Aorta (tissue), 5 donors: ENCODE measurements at regions not wholly inside any gene's neighbourhood (a gene's known extent, or its start where the extent isn't known, plus 50 kb on each side); places are given as distances from the start of the nearest gene placed in this dataset.

ENCODE experiments used
- ATAC-seq: fragments of 200-7000 bp; cut with Tn5 transposase; one replicate; pipeline ENCODE4 v1.9.1; 2022; ENCODE audit warnings: moderate library complexity; ENCODE audit not compliant: low FRiP score
- DNase-seq, 2 donors: peaks; one replicate each; pipeline ENCODE4 v3.0.0-alpha.2; 2020
- H3K27ac ChIP-seq, 2 donors: one replicate each; pipeline ENCODE4 v1.5.1; 2013; ENCODE audit warnings: low read length in 2 of 2, mild to moderate bottlenecking in 2 of 2, moderate library complexity in 2 of 2, control low read depth in 1 of 2, inconsistent platforms in 1 of 2, low read depth in 1 of 2
- H3K27me3 ChIP-seq, 2 donors: one replicate each; pipeline ENCODE4 v1.6.1; 2013; ENCODE audit warnings: control low read depth in 1 of 2, low read length in 1 of 2, mild to moderate bottlenecking in 1 of 2, moderate library complexity in 1 of 2; ENCODE audit not compliant: insufficient read depth in 2 of 2, control insufficient read depth in 1 of 2
- H3K36me3 ChIP-seq, 2 donors: one replicate each; pipeline ENCODE4 v1.6.1; 2013; ENCODE audit warnings: control low read depth in 1 of 2, low read length in 1 of 2, mild to moderate bottlenecking in 1 of 2; ENCODE audit not compliant: insufficient read depth in 2 of 2, control insufficient read depth in 1 of 2
- H3K4me1 ChIP-seq, 2 donors: one replicate each; pipeline ENCODE4 v1.6.1; 2013; ENCODE audit warnings: low read length in 2 of 2, control low read depth in 1 of 2, mild to moderate bottlenecking in 1 of 2, moderate library complexity in 1 of 2; ENCODE audit not compliant: insufficient read depth in 2 of 2, control insufficient read depth in 1 of 2
- H3K4me3 ChIP-seq, 2 donors: one replicate each; pipeline ENCODE4 v1.5.1; 2013; ENCODE audit warnings: low read length in 2 of 2, control low read depth in 1 of 2, mild to moderate bottlenecking in 1 of 2
- H3K9me3 ChIP-seq: one replicate; pipeline ENCODE4 v1.6.1; 2013; ENCODE audit warnings: mild to moderate bottlenecking, low read length; ENCODE audit not compliant: control insufficient read depth
- WGBS, 2 donors: extraction: QIAGEN DNeasy Blood & Tissue Kit; methylation state at CpG; one replicate each; pipeline ENCODE4 v1.1.7; 2013; 5-methylcytosine and 5-hydroxymethylcytosine counted together
- intact Hi-C, 2 donors: fragments of 100-400 bp; cut with DNase I; formaldehyde crosslinking; loops; one replicate each; pipeline versions ENCODE4 v1.14.2 to v1.15.0; 2022
- donor health status: healthy with polysubstance abuse.
- donor health status: Bipolar disorder and iron deficiency.
- donor health status: DM: no; HTN: no; CAD: no.
- donor health status: DM: no; HTN: no; CAD: no.
- donor health status: DM: yes; HTN: yes; CAD: no.

GRCh38 chrY:15312166-15312565 is 787.8 kb downstream of the NLGN4Y start:
- WGBS, 2 donors: 87% methylated on average over 2 of the region's 2 CpGs; no CpG with 5 or more reads in 1 of the 2 donors

GRCh38 chrY:15324189-15324588 is 799.9 kb downstream of the NLGN4Y start:
- intact Hi-C loops: no loop called here
- Histone ChIP-seq H3K4me3 (no peak overlapping the region), H3K9me3 (no peaks in the 10 kb centered on the region), H3K4me1 (no peaks in the 10 kb centered on the region), H3K36me3 (no peaks in the 10 kb centered on the region), H3K27ac (no peak overlapping the region), H3K27me3 (no peaks in the 10 kb centered on the region)
- 94% methylated on average over 2 of the region's 2 CpGs; no CpG with 5 or more reads in 1 of the 2 donors for WGBS, 2 donors
- no peak for DNase-seq
- ATAC-seq: no peak

More at GRCh38 chrY:15312166-15312565, 787.8 kb downstream of the NLGN4Y start:
- no peaks in the 10 kb centered on the region for H3K9me3 ChIP-seq
- H3K4me3 ChIP-seq: no peak overlapping the region
- H3K27ac ChIP-seq: no peak overlapping the region
- ATAC-seq (no peak), DNase-seq (no peak)
- intact Hi-C loops: no loop called here
- no peaks in the 10 kb centered on the region for H3K36me3 ChIP-seq
- no peaks in the 10 kb centered on the region for H3K4me1 ChIP-seq
- no peaks in the 10 kb centered on the region for H3K27me3 ChIP-seq

- no peaks in the 10 kb centered on the region for H3K27me3 ChIP-seq
- no peaks in the 10 kb centered on the region for H3K36me3 ChIP-seq
- no peaks in the 10 kb centered on the region for H3K4me1 ChIP-seq
- no peak for ATAC-seq
- intact Hi-C loops: no loop called here
- no peak overlapping the region for H3K27ac ChIP-seq
- H3K4me3 ChIP-seq: no peak overlapping the region
- 79% methylated on average over 3 of the region's 3 CpGs; no CpG with 5 or more reads in 1 of the 2 donors for WGBS, 2 donors
- no peak for DNase-seq
- no peaks in the 10 kb centered on the region for H3K9me3 ChIP-seq
Observed at GRCh38 chrY:15325201-15325600, 800.9 kb downstream of the NLGN4Y start.

- H3K4me1 ChIP-seq: no peaks in the 10 kb centered on the region
- 78% methylated on average over 5 of the region's 5 CpGs; no CpG with 5 or more reads in 1 of the 2 donors for WGBS, 2 donors
- no peak overlapping the region for H3K27ac ChIP-seq
- no peaks in the 10 kb centered on the region for H3K9me3 ChIP-seq
- no peak for DNase-seq
- intact Hi-C loops: no loop called here
- H3K27me3 ChIP-seq: no peaks in the 10 kb centered on the region
- no peak for ATAC-seq
- H3K36me3 ChIP-seq: no peaks in the 10 kb centered on the region
- H3K4me3 ChIP-seq: no peak overlapping the region
Observed at GRCh38 chrY:15326673-15327072, 802.3 kb downstream of the NLGN4Y start.

GRCh38 chrY:15328848-15329247 is 804.5 kb downstream of the NLGN4Y start:
- intact Hi-C loops: no loop called here
- Histone ChIP-seq H3K27ac (no peak overlapping the region), H3K9me3 (no peaks in the 10 kb centered on the region), H3K27me3 (no peaks in the 10 kb centered on the region), H3K4me1 (no peaks in the 10 kb centered on the region), H3K36me3 (no peaks in the 10 kb centered on the region), H3K4me3 (no peak overlapping the region)
- DNase-seq (no peak), ATAC-seq (no peak)
- WGBS, 2 donors: 71% methylated on average over 3 of the region's 3 CpGs; no CpG with 5 or more reads in 1 of the 2 donors

GRCh38 chrY:15343522-15343921 is 819.2 kb downstream of the NLGN4Y start:
- no peak for ATAC-seq
- Histone ChIP-seq H3K27me3 (no peaks in the 10 kb centered on the region), H3K9me3 (no peaks in the 10 kb centered on the region), H3K4me1 (no peaks in the 10 kb centered on the region), H3K36me3 (no peaks in the 10 kb centered on the region), H3K27ac (no peak overlapping the region), H3K4me3 (no peak overlapping the region)
- no peak for DNase-seq
- WGBS, 2 donors: 58% methylated on average over 4 of the region's 4 CpGs; no CpG with 5 or more reads in 1 of the 2 donors
- intact Hi-C loops: no loop called here

- H3K4me3 ChIP-seq: no peak overlapping the region
- 50% methylated on average over 4 of the region's 4 CpGs; no CpG with 5 or more reads in 1 of the 2 donors for WGBS, 2 donors
- ATAC-seq (no peak), DNase-seq (no peak)
- no peaks in the 10 kb centered on the region for H3K36me3 ChIP-seq
- no peaks in the 10 kb centered on the region for H3K9me3 ChIP-seq
- no peaks in the 10 kb centered on the region for H3K27me3 ChIP-seq
- H3K27ac ChIP-seq: no peak overlapping the region
- no peaks in the 10 kb centered on the region for H3K4me1 ChIP-seq
- intact Hi-C loops: no loop called here
Observed at GRCh38 chrY:15345471-15346155, 821.3 kb downstream of the NLGN4Y start.

GRCh38 chrY:15349351-15349750 is 825.0 kb downstream of the NLGN4Y start:
- Histone ChIP-seq H3K27me3 (no peaks in the 10 kb centered on the region), H3K4me1 (no peaks in the 10 kb centered on the region), H3K36me3 (no peaks in the 10 kb centered on the region), H3K4me3 (no peak overlapping the region), H3K9me3 (no peaks in the 10 kb centered on the region), H3K27ac (no peak overlapping the region)
- ATAC-seq (no peak), DNase-seq (no peak)
- 49% methylated on average over 2 of the region's 2 CpGs; no CpG with 5 or more reads in 1 of the 2 donors for WGBS, 2 donors
- intact Hi-C loops: no loop called here

GRCh38 chrY:15355321-15355720 is 831.0 kb downstream of the NLGN4Y start:
- Histone ChIP-seq H3K4me3 (no peak overlapping the region), H3K27me3 (no peaks in the 10 kb centered on the region), H3K27ac (no peak overlapping the region), H3K9me3 (no peaks in the 10 kb centered on the region), H3K36me3 (no peaks in the 10 kb centered on the region), H3K4me1 (no peaks in the 10 kb centered on the region)
- no peak for ATAC-seq
- WGBS, 2 donors: 87% methylated on average over 3 of the region's 3 CpGs; no CpG with 5 or more reads in 1 of the 2 donors
- intact Hi-C loops: no loop called here
- DNase-seq: no peak
